Loucy (cell line): ENCODE measurements at regions not wholly inside any gene's neighbourhood (a gene's known extent, or its start where the extent isn't known, plus 50 kb on each side); places are given as distances from the start of the nearest gene placed in this dataset.

ENCODE experiments used
- H2AFZ ChIP-seq: fragments of 200-600 bp; sonication (generic); 2 replicates; pipeline ENCODE4 v1.6.0; 2016; ENCODE audit warnings: antibody characterized with exemption, mild to moderate bottlenecking, low read length, moderate library complexity
- H3F3A ChIP-seq: fragments of 200-600 bp; 2 replicates; pipeline ENCODE4 v1.6.0; 2016; ENCODE audit warnings: antibody characterized with exemption, low read depth, mild to moderate bottlenecking
- H3K27me3 ChIP-seq: fragments of 200-600 bp; sonication (generic); 2 replicates; pipeline ENCODE4 v1.6.1; 2014; ENCODE audit warnings: low read length, mild to moderate bottlenecking; ENCODE audit not compliant: insufficient read depth, poor library complexity, severe bottlenecking
- H3K36me3 ChIP-seq: fragments of 200-600 bp; sonication (generic); 2 replicates; pipeline ENCODE4 v1.6.1; 2016; ENCODE audit warnings: low read length; ENCODE audit not compliant: insufficient read depth
- H3K4me1 ChIP-seq: fragments of 200-600 bp; sonication (generic); 2 replicates; pipeline ENCODE4 v1.5.1; 2014; ENCODE audit warnings: low read length, mild to moderate bottlenecking; ENCODE audit not compliant: insufficient read depth, poor library complexity, severe bottlenecking
- H3K4me2 ChIP-seq: fragments of 200-600 bp; sonication (generic); 2 replicates; pipeline ENCODE4 v1.6.0; 2014; ENCODE audit warnings: antibody characterized with exemption, low read length, low read depth, mild to moderate bottlenecking; ENCODE audit not compliant: poor library complexity, severe bottlenecking
- H3K4me3 ChIP-seq: fragments of 200-600 bp; sonication (generic); 2 replicates; pipeline ENCODE4 v1.5.1; 2014; ENCODE audit warnings: low read length, mild to moderate bottlenecking, mixed read lengths; ENCODE audit not compliant: poor library complexity, severe bottlenecking
- H3K79me2 ChIP-seq: fragments of 200-600 bp; sonication (generic); 2 replicates; pipeline ENCODE4 v1.6.1; 2014; ENCODE audit warnings: low read length; ENCODE audit not compliant: insufficient read depth
- H3K9ac ChIP-seq: fragments of 200-600 bp; sonication (generic); 2 replicates; pipeline ENCODE4 v1.6.0; 2014; ENCODE audit warnings: mild to moderate bottlenecking, low read depth, low read length, moderate library complexity; ENCODE audit not compliant: poor library complexity, severe bottlenecking
- H3K9me2 ChIP-seq: fragments of 200-600 bp; sonication (generic); replicated peaks from 2 replicates; pipeline ENCODE4 v1.6.1; 2016; ENCODE audit warnings: low read depth, low read length, mixed read lengths
- H3K9me3 ChIP-seq: fragments of 200-600 bp; sonication (generic); 2 replicates; pipeline ENCODE4 v1.6.1; 2014; ENCODE audit warnings: mild to moderate bottlenecking, antibody characterized with exemption, low read length, low read depth; ENCODE audit not compliant: insufficient read depth
- H4K20me1 ChIP-seq: fragments of 200-600 bp; sonication (generic); 2 replicates; pipeline ENCODE4 v1.6.0; 2014; ENCODE audit warnings: antibody characterized with exemption, low read length, mild to moderate bottlenecking; ENCODE audit not compliant: insufficient read depth, poor library complexity, severe bottlenecking
- CTCF ChIP-seq: fragments of 200-600 bp; sonication (generic); conservative IDR thresholded peaks from 2 replicates; pipeline ENCODE4 v1.5.1; 2014; ENCODE audit warnings: mild to moderate bottlenecking, antibody characterized with exemption, low read length
- EZH2phosphoT487 ChIP-seq: fragments of 200-600 bp; IDR thresholded peaks from 2 replicates; pipeline ENCODE4 v1.6.1; 2018; ENCODE audit warnings: antibody characterized with exemption, mild to moderate bottlenecking, moderate library complexity, borderline replicate concordance

- H3K9ac ChIP-seq = no peak overlapping the region
- H3K27me3 ChIP-seq = no peaks in the 10 kb centered on the region
- no peaks in the 10 kb centered on the region for H3K9me2 ChIP-seq
- TF ChIP-seq CTCF (no peak), EZH2phosphoT487 (no peak)
- H2AFZ ChIP-seq = no peak overlapping the region
- H3K4me2 ChIP-seq = no peak overlapping the region
- H3K36me3 ChIP-seq = no peaks in the 10 kb centered on the region
- no peaks in the 10 kb centered on the region for H3K4me1 ChIP-seq
- no peaks in the 10 kb centered on the region for H3K9me3 ChIP-seq
- H3K4me3 ChIP-seq = no peak overlapping the region
- no peaks in the 10 kb centered on the region for H3K79me2 ChIP-seq
- H4K20me1 ChIP-seq = no peaks in the 10 kb centered on the region
- H3F3A ChIP-seq = no peaks in the 10 kb centered on the region
These were observed 501.0 kb upstream of the EDIL3 start for GRCh38 chr5:84885485-84886258.

- Histone ChIP-seq H3K4me1 (no peaks in the 10 kb centered on the region), H3K4me3 (no peak overlapping the region), H3F3A (no peaks in the 10 kb centered on the region), H4K20me1 (no peaks in the 10 kb centered on the region), H3K27me3 (no peaks in the 10 kb centered on the region), H3K9me3 (no peaks in the 10 kb centered on the region), H3K9ac (no peak overlapping the region), H3K9me2 (no peaks in the 10 kb centered on the region; the same call in 1 of the 2 replicates), H2AFZ (no peak overlapping the region), H3K79me2 (no peaks in the 10 kb centered on the region), H3K36me3 (no peaks in the 10 kb centered on the region), H3K4me2 (no peak overlapping the region)
- TF ChIP-seq CTCF (no peak), EZH2phosphoT487 (no peak)
These were observed 497.1 kb upstream of the EDIL3 start for GRCh38 chr5:84881737-84882136.

GRCh38 chr5:84874196-84874595, 489.5 kb upstream of the EDIL3 start:
- H3K9me2 ChIP-seq = no peaks in the 10 kb centered on the region; the same call in 1 of the 2 replicates
- H3K4me2 ChIP-seq = no peak overlapping the region
- H3F3A ChIP-seq = no peaks in the 10 kb centered on the region
- H3K4me1 ChIP-seq = no peaks in the 10 kb centered on the region
- TF ChIP-seq EZH2phosphoT487 = no peak
- TF ChIP-seq CTCF = no peak
- no peaks in the 10 kb centered on the region for H3K9me3 ChIP-seq
- H2AFZ ChIP-seq = no peak overlapping the region
- H3K36me3 ChIP-seq = no peaks in the 10 kb centered on the region
- H3K27me3 ChIP-seq = no peaks in the 10 kb centered on the region
- no peaks in the 10 kb centered on the region for H3K79me2 ChIP-seq
- no peak overlapping the region for H3K9ac ChIP-seq
- H3K4me3 ChIP-seq = no peak overlapping the region
- no peaks in the 10 kb centered on the region for H4K20me1 ChIP-seq
